H4 (cell line): ENCODE measurements at regions not wholly inside any gene's neighbourhood (a gene's known extent, or its start where the extent isn't known, plus 50 kb on each side); places are given as distances from the start of the nearest gene placed in this dataset.

Experiments
- DNase-seq: peaks from one replicate; pipeline ENCODE4 v3.0.0-alpha.2; 2015; ENCODE audit warnings: low spot score

GRCh38 chr11:90779098-90779497, 556.2 kb upstream of the CHORDC1 start:
- DNase-seq = no peak

DNA sequence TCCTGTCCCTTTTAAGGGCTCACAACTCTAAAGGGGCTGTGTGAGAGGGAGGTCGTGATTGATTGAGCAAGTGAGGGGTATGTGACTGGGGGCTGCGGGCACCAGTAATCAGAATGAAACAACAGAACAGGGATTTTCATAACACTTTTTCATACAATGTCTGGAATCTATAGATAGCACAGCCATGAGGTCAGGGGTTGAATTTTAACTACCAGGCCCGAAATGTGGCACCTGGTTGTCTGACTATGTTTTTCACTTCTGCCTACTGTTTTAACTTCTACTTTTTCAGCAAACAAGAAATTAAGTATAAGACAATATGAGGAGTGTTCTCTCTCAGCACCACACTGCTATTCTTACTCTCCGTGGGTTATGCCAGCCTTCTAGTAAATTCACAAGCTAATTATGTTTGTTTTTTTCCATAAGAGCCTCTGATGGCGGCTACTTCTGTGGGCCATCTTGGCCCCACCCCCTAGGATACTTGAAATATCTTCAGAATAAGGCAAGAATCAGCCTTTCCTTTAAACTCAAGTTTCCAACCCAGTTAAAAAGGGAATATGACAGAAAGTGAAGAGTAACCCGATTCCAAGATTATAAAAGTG, 552.8 kb upstream of the CHORDC1 start:
- no peak for DNase-seq

DNA sequence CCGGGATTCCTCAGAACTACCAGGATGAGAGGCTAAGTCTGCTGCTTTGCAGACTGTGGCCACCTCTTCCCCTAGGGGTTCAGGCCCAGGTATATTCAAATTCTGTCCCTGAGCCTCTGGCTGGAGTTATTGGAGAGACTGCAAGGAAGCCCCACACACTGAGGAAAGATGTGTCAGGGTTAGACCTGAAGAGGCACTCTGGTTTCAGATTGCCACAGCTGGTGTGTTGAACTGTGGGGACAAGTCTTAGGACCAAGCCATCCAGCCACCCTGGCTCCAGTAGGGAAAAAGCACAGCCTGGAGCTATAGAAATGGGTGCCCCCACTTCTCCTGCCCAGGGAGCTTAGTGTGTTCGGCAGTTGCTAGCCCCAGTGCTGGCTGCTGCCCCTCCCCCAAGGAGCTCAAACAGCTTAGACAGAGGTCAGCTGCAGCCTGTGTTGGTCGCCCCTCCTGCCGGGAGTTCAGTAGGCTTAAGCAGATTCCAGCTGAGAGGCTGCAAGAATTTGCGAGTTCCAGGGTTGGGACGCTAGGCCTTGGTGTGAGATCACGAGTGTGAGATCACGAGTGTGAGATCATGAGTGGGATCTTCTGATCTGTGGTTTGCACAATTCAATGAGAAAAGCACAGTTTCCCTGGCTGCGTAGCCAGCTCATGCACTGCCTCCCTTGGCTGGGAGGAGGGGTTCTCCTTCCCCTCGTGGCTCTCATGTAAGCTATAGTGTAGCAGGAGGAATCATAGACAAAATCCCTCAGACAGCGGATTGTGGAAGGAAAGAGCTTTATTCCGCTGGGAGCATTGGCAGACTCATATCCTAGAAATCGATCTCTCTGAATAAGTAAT, 552.1 kb upstream of the CHORDC1 start:
- no peak for DNase-seq

DNA sequence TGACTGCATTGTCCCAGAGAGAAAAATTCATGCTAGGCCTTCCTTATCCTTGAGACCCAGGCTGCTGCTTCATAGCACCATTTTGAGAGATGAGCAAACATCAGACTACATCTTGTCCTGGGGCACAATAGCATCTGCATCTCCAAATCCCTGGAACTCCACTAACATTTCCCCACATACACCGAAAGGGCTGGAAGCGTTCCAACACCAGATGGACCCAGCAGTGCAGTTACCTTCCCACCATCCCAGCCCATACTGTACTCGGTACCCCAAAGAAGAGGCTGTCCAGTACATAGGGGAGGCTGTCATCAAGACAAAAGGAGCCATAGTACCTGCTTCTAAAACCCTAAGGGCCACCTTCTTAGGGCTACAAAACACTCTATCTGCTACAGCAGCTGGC, 547.2 kb upstream of the CHORDC1 start:
- no peak for DNase-seq

- DNase-seq = no peak
These were observed 543.3 kb upstream of the CHORDC1 start for GRCh38 chr11:90766121-90766520.

GRCh38 chr11:90764691-90765090, 541.8 kb upstream of the CHORDC1 start:
- no peak for DNase-seq

- no peak for DNase-seq
These were observed 535.1 kb upstream of the CHORDC1 start for GRCh38 chr11:90757849-90758494.

DNA sequence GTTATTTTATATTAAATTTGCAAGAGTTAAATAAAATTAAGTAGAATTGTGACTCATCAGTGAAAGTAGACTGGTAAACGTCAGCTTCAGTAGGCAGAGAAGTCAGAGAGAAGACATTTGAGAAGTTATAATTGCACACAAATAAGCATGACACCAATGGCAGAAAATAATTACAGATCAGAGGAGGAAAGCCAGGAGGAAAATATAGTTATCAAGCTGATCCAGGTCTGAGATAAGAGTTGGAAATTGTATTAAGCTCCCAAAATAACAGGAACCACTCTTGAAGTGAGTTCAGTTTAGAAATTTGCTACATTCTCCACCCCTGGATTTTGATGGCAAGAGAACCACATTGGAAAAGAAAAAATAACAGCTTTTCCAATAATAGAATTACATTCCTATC, 533.8 kb upstream of the CHORDC1 start:
- no peak for DNase-seq

GRCh38 chr11:90753546-90753945, 530.7 kb upstream of the CHORDC1 start:
- no peak for DNase-seq

DNA sequence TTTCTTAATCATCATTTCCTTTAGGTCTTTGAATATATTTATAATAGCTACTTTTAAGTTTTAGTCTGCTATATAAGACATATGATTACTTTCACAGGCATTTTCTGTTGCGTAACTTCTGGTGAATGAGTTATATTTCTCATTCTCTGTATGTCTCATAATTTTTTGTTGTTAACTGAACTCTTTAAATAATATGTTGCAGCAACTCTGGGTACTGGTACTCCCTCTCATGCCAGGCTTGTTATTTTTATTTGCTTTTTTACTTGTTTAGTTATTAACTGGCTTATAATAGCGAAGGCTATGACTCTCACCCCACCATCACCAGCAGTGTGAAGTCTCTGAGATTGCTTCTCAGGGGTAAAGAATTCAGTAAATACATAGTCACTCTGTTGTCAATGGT, 524.2 kb upstream of the CHORDC1 start:
- no peak for DNase-seq

DNA sequence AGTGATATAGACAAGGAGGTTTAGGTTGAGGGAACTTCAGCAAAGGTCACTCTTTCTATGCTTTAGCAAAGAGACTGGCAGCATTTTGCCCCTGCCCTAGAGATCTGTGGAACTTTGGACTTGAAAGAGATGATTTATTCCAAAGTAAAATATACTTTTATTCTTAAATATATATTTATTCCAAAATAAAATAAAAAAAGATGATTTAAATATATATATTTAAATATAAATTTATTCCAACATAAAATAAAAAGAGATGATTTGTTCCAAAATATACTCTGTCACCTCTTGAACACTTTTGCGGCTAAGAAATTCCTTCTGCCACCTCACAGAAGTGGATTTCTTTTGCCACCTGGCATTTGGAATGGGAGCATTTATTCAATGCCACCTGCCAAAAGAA, 521.3 kb upstream of the CHORDC1 start:
- DNase-seq = no peak

GRCh38 chr11:90738799-90739198, 516.0 kb upstream of the CHORDC1 start:
- no peak for DNase-seq

GRCh38 chr11:90737444-90738050, 514.7 kb upstream of the CHORDC1 start:
- no peak for DNase-seq

GRCh38 chr11:90732486-90732885, 509.6 kb upstream of the CHORDC1 start:
- DNase-seq = no peak

GRCh38 chr11:90723475-90723874, 500.6 kb upstream of the CHORDC1 start:
- DNase-seq = no peak

DNA sequence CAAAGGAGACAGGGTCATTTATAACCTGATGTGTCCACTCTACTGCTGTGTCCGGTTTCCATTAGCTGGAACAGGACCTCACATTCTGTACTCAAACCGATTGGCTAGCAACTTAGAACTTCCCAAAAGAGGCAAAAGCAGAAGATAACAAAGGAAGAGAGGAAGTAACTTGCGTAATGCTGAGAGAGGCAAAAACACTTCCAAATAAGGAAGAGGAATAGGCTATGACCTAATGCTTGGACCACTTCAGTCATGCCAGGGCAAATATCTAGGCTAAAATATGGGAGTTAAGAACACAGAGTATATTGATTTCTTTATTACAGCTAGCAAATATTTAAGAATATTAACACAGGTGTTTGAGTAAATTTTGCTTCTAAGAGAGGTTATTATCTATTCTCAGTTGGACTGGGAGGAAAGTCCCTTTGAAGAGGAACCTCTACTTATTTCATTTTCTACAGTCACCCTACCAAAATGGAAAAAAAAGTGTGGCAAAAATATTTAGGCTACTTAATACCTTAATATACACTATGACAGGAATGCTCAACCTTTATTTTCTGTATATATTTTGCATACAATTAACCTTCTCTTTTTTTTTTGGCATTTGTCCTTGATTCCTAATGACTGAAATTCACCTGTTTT, 499.8 kb upstream of the CHORDC1 start:
- peak; percentile 14 for DNase-seq

- DNase-seq = no peak
These were observed 494.7 kb upstream of the CHORDC1 start for GRCh38 chr11:90717522-90717921.

GRCh38 chr11:90705661-90706060, 482.8 kb upstream of the CHORDC1 start:
- no peak for DNase-seq

- DNase-seq = no peak
These were observed 481.7 kb upstream of the CHORDC1 start for GRCh38 chr11:90704510-90704909.

DNA sequence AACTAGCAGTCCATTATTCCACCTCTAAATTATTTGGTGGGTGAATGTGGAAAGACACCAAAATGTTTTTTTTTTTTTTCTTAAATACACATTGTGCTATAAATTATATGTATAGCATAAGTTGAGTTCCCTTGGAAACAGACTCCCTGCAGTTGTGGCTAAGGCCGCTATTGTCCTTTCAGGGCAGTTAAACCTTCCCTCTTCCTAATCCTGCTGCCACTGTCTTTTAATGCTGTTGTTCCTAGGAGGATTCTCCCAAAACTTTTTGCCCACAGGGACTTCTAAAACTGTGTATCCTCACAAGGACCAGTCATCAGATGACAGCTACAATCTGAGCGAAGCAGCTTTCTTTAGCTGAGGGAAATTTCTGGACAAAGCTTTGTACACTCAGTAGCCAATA, 478.9 kb upstream of the CHORDC1 start:
- DNase-seq = no peak

DNA sequence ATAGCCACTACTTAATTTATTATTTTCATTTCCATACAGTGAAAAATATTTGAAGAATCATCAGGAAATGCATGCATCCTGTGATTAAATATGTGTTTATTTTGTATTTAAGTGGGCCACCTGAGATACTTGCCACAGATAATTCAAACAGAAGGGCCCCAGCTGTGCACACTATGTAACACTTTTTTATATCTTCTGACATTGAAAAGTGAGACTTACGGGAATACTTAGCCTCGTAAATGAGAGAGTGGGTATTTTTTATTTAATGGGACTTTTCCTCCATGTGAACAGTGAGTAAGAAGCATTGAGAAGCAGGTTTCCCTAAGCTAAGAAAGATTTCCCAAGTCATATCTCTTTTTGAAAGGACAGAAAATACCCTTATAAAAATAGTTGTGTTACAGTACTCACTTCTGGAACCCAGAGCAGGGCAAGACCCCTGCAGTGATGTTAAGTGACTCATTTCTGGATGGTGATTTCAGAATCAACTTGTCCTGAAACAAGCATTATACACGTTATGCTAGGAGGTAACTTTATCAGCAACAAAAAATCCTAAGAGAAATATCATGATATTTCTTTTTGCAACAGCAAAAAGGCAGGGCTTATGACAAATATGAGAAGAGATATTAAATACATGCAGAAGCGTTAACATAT, 478.1 kb upstream of the CHORDC1 start:
- no peak for DNase-seq
